ENCODE measurements at regions not wholly inside any gene's neighbourhood (a gene's known extent, or its start where the extent isn't known, plus 50 kb on each side); places are given as distances from the start of the nearest gene placed in this dataset.

GRCh38 chr1:14296795-14297194 is 301.7 kb upstream of the KAZN start:
- TF ChIP-seq CEBPB (IDR thresholded peaks at IDR 0.05) (no peak), REST (IDR thresholded peaks at IDR 0.05; ENCODE audit: low read depth) (no peak), FOXM1 (IDR thresholded peaks at IDR 0.05; ENCODE audit: borderline replicate concordance, low read depth) (no peak), TAF1 (IDR thresholded peaks at IDR 0.05; ENCODE audit: low read depth) (no peak), EP300 (IDR thresholded peaks at IDR 0.05; ENCODE audit: borderline replicate concordance) (no peak), YY1 (IDR thresholded peaks at IDR 0.05; ENCODE audit: low read depth) (no peak), RAD21 (IDR thresholded peaks at IDR 0.05; ENCODE audit: low read depth) (no peak), NFIC (IDR thresholded peaks at IDR 0.05) (no peak), TEAD4 (IDR thresholded peaks at IDR 0.05) (no peak), EGR1 (IDR thresholded peaks at IDR 0.05) (no peak), MAX (IDR thresholded peaks at IDR 0.05) (no peak), USF1 (IDR thresholded peaks at IDR 0.05) (no peak), ZBTB7A (IDR thresholded peaks at IDR 0.05; ENCODE audit: low read depth) (no peak), TCF12 (IDR thresholded peaks at IDR 0.05; ENCODE audit: low read depth) (no peak)
